ENCODE measurements at regions not wholly inside any gene's neighbourhood (a gene's known extent, or its start where the extent isn't known, plus 50 kb on each side); places are given as distances from the start of the nearest gene placed in this dataset.

DNA sequence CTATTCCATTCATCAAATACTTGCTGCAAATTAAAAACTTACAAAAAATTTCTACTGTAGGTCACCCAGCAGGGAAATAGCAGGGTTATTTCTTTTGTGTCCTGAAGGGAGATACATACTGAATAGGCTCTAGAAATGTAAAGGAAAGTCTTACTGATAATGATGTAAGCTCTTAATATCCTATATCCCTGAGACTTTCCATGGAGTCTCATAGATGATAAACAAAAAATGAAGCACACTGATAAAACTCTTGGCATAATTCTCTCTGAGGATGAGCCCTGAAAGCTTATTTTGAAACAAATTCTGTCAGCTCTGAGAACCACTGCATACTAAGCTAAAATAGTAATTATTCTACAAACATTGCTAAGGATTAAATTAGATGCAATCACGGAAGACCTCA is 819.6 kb upstream of the PTPRD start:
- H3K4me3 ChIP-seq (ENCODE audit: low read depth, low read length), result no peak overlapping the region
- no peaks in the 10 kb centered on the region for H3K27me3 ChIP-seq (ENCODE audit: control insufficient read depth, insufficient read depth, low read length)
- H3K36me3 ChIP-seq (ENCODE audit: control insufficient read depth, insufficient read depth, low read length), result no peaks in the 10 kb centered on the region
- no peak for DNase-seq (ENCODE audit: low read depth)
- TF ChIP-seq, protein P1, sequence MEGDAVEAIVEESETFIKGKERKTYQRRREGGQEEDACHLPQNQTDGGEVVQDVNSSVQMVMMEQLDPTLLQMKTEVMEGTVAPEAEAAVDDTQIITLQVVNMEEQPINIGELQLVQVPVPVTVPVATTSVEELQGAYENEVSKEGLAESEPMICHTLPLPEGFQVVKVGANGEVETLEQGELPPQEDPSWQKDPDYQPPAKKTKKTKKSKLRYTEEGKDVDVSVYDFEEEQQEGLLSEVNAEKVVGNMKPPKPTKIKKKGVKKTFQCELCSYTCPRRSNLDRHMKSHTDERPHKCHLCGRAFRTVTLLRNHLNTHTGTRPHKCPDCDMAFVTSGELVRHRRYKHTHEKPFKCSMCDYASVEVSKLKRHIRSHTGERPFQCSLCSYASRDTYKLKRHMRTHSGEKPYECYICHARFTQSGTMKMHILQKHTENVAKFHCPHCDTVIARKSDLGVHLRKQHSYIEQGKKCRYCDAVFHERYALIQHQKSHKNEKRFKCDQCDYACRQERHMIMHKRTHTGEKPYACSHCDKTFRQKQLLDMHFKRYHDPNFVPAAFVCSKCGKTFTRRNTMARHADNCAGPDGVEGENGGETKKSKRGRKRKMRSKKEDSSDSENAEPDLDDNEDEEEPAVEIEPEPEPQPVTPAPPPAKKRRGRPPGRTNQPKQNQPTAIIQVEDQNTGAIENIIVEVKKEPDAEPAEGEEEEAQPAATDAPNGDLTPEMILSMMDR (IDR thresholded peaks at IDR 0.05; ENCODE audit: insufficient read depth, low read length, poor library complexity, severe bottlenecking), result no peak

DNA sequence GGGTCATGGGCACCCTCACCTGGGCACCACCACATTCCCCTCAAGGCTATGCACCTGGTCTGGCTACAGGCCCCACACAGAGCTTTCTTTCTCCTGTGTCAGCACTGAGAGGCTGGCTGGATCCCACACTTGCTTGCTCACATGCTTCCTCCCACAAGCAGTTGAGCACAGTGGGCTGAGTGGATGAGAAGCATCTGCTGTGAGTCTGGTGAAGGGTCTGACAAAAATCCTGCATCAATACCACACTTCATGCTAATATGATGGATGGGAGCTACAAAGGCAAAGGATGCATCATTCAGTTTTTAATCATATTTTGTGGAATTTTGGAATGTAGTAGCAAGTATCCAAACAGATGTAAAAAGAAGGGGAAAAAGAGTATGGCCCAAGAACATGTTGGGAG is 830.8 kb upstream of the PTPRD start:
- TF ChIP-seq, protein P1 (IDR thresholded peaks at IDR 0.05; ENCODE audit: insufficient read depth, low read length, poor library complexity, severe bottlenecking), result no peak
- no peak overlapping the region for H3K4me3 ChIP-seq (ENCODE audit: low read depth, low read length)
- H3K27me3 ChIP-seq (ENCODE audit: control insufficient read depth, insufficient read depth, low read length), result no peaks in the 10 kb centered on the region
- no peaks in the 10 kb centered on the region for H3K36me3 ChIP-seq (ENCODE audit: control insufficient read depth, insufficient read depth, low read length)
- DNase-seq (ENCODE audit: low read depth), result no peak

DNA sequence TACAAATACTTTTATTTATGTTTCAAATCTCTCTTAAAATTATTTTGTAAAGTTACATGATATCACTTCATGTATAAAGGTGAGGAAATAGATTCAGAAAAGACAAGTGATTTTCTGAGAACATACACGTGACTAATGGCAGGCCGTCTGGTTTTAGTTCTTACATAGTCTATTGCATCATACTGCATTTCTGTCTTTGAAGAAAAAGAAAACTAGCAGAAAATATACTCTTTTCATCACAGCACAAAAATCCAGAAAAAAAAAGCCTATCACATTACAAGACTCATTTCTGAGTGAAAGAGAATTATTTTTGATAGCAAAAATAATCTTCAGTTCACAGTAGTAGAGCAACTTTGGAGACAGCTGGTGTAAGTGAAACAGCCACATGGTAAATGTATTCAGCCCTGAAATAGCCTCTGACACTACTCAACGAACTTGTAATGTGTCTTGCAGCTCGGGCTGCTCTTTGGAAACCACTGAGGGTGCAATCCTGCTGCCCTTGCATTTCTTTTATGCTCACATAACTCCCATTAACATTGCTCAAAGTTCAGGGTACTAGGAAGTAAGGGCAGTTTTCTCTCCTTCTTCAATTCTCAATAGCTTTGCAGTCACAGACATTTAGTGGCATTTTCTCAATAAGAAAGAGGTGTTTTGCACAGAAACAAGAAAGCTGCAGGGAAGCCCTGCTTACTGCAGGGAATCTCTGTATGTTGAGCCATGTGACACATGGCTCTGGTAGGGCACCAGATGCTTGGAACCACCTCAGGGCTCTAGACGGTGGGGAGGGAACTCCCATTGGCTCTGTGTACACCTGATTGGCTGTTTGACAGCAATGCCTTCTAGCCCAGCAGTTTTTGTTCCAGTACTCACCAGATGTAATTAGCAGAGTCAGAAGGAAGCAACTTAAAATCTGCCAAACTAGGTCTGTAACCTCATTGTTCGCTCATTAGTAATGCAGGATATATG is 845.3 kb upstream of the PTPRD start:
- TF ChIP-seq, protein P1 (IDR thresholded peaks at IDR 0.05; ENCODE audit: insufficient read depth, low read length, poor library complexity, severe bottlenecking), result no peak
- H3K4me3 ChIP-seq (ENCODE audit: low read depth, low read length), result no peak overlapping the region
- H3K27me3 ChIP-seq (ENCODE audit: control insufficient read depth, insufficient read depth, low read length), result no peaks in the 10 kb centered on the region
- no peaks in the 10 kb centered on the region for H3K36me3 ChIP-seq (ENCODE audit: control insufficient read depth, insufficient read depth, low read length)
- no peak for DNase-seq (ENCODE audit: low read depth)

DNA sequence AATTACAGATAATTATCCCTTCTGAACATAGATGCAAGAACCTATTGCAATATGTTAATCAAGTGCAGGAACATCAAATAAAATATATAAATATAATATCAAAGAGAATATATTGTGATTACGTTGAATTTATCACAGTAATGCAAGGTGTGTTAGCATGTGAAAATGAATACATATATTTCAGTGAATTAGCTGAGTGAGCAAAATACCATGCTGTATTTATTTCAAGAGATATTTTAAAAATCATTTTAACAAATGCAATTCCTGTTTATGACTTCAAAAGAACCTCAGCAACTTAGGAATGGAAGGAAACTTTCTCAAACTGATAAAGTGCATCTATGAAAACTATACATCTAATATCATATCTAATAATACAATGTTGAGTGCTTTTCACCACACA is 856.9 kb upstream of the PTPRD start:
- Histone ChIP-seq H3K27me3 (ENCODE audit: control insufficient read depth, insufficient read depth, low read length) (no peaks in the 10 kb centered on the region), H3K4me3 (ENCODE audit: low read depth, low read length) (no peak overlapping the region), H3K36me3 (ENCODE audit: control insufficient read depth, insufficient read depth, low read length) (no peaks in the 10 kb centered on the region)
- no peak for DNase-seq (ENCODE audit: low read depth)
- TF ChIP-seq, protein P1 (IDR thresholded peaks at IDR 0.05; ENCODE audit: insufficient read depth, low read length, poor library complexity, severe bottlenecking), result no peak

DNA sequence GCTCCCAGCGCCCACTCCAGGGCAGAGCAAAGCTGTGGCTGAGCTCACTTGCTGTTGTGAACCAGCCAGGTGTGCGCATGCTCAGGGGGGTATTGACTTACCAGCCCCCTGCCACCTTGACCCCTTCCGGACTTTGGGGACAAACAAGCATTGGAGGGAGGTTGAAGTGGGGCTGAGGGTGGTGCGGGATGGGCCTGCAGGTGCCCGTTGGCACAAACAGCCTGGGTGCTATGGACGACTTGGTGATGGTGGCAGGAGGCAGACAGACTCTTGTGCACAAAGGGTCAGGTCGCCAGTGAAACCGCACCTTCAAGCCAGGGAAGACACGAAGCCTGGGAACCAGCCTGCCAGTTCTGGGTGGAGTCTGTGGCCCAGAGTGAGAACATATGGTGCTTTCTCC is 858.5 kb upstream of the PTPRD start:
- Histone ChIP-seq H3K36me3 (ENCODE audit: control insufficient read depth, insufficient read depth, low read length) (no peaks in the 10 kb centered on the region), H3K27me3 (ENCODE audit: control insufficient read depth, insufficient read depth, low read length) (no peaks in the 10 kb centered on the region), H3K4me3 (ENCODE audit: low read depth, low read length) (no peak overlapping the region)
- TF ChIP-seq, protein P1 (IDR thresholded peaks at IDR 0.05; ENCODE audit: insufficient read depth, low read length, poor library complexity, severe bottlenecking), result no peak
- DNase-seq (ENCODE audit: low read depth), result no peak
